22Rv1 (cell line): ENCODE measurements at regions not wholly inside any gene's neighbourhood (a gene's known extent, or its start where the extent isn't known, plus 50 kb on each side); places are given as distances from the start of the nearest gene placed in this dataset.
"Not testable (repeated sequence)": the region's sequence is repeated elsewhere in the genome, so short reads cannot be mapped to it uniquely, and the experiment has no call there.

ENCODE experiments used
- H3K27ac ChIP-seq: fragments of 450-650 bp; 2 replicates; pipeline ENCODE4 v1.5.1; 2017
- CTCF ChIP-seq: fragments of 450-650 bp; IDR thresholded peaks from 2 replicates; pipeline ENCODE4 v1.5.1; 2017; ENCODE audit warnings: mild to moderate bottlenecking
- ZFX ChIP-seq: fragments of 450-650 bp; IDR thresholded peaks from 2 replicates; pipeline ENCODE4 v1.6.1; 2017; ENCODE audit warnings: antibody characterized with exemption, borderline replicate concordance

GRCh38 chr17:33955461-33955860 lies 299.6 kb upstream of the CCL2 start:
- no peak for TF ChIP-seq ZFX
- TF ChIP-seq CTCF = no peak
- H3K27ac ChIP-seq = no peak overlapping the region

- H3K27ac ChIP-seq = not testable (repeated sequence)
Measured at GRCh38 chr17:33959098-33959497, 296.0 kb upstream of the CCL2 start.

- H3K27ac ChIP-seq = no peak overlapping the region
- TF ChIP-seq CTCF = no peak
- TF ChIP-seq ZFX = no peak
Measured at GRCh38 chr17:33962857-33963655, 292.0 kb upstream of the CCL2 start.

- no peak overlapping the region for H3K27ac ChIP-seq
- TF ChIP-seq CTCF (peak; percentile 24; the same call in 1 of the 2 replicates), ZFX (no peak)
Measured at GRCh38 chr17:33964344-33964979, 290.6 kb upstream of the CCL2 start.

GRCh38 chr17:33966410-33967059 lies 288.6 kb upstream of the CCL2 start:
- no peak for TF ChIP-seq ZFX
- no peak for TF ChIP-seq CTCF
- H3K27ac ChIP-seq = no peak overlapping the region

- H3K27ac ChIP-seq = no peak overlapping the region
- TF ChIP-seq CTCF (no peak), ZFX (no peak)
Measured at GRCh38 chr17:33967608-33968349, 287.3 kb upstream of the CCL2 start.

- no peak for TF ChIP-seq CTCF
- no peak for TF ChIP-seq ZFX
- no peak overlapping the region for H3K27ac ChIP-seq
Measured at GRCh38 chr17:33968350-33969044, 286.6 kb upstream of the CCL2 start.
